ENCODE measurements at regions not wholly inside any gene's neighbourhood (a gene's known extent, or its start where the extent isn't known, plus 50 kb on each side); places are given as distances from the start of the nearest gene placed in this dataset.
A peak's percentile ranks its signal among the peaks of the same experiment; 100 is the strongest.

- Histone ChIP-seq H3K27me3 (no peaks in the 10 kb centered on the region), H3K27ac (no peak overlapping the region)
Measured at GRCh38 chr13:97140131-97140530, 82.0 kb upstream of the MBNL2 start.

GRCh38 chr13:97140611-97141010 is 81.5 kb upstream of the MBNL2 start:
- H3K27ac ChIP-seq: peak overlapping the region in 1 of 2 donors; percentile 57
- ATAC-seq: no peak
- TF ChIP-seq CTCF (IDR thresholded peaks at IDR 0.05): no peak

More at GRCh38 chr13:97140131-97140530, 82.0 kb upstream of the MBNL2 start:
- no peak for DNase-seq
- no peaks in the 10 kb centered on the region for H3K36me3 ChIP-seq
- no peaks in the 10 kb centered on the region for H3K9me3 ChIP-seq
- no peak for TF ChIP-seq CTCF (IDR thresholded peaks at IDR 0.05)
- intact Hi-C loops (cut with DNase I): no loop called here
- ATAC-seq: no peak
- no peak overlapping the region for H3K4me3 ChIP-seq
- H3K4me1 ChIP-seq: peaks cover 8 to 17% of the 10 kb centered on the region in 2 donors

GRCh38 chr13:97141097-97141496 is 81.0 kb upstream of the MBNL2 start:
- Histone ChIP-seq H3K36me3 (no peaks in the 10 kb centered on the region), H3K4me1 (peaks cover 8 to 17% of the 10 kb centered on the region in 2 donors)
- intact Hi-C loops (cut with DNase I): no loop called here

More at GRCh38 chr13:97140611-97141010, 81.5 kb upstream of the MBNL2 start:
- intact Hi-C loops (cut with DNase I): no loop called here
- Histone ChIP-seq H3K9me3 (no peaks in the 10 kb centered on the region), H3K4me3 (no peak overlapping the region), H3K36me3 (no peaks in the 10 kb centered on the region), H3K4me1 (peaks cover 8 to 17% of the 10 kb centered on the region in 2 donors), H3K27me3 (no peaks in the 10 kb centered on the region)
- DNase-seq: no peak

GRCh38 chr13:97141564-97142005 is 80.5 kb upstream of the MBNL2 start:
- DNase-seq (peak in 1 of 4 donors; percentile 62), ATAC-seq (peak; percentile 99)
- intact Hi-C loops (cut with DNase I): no loop called here
- no peak overlapping the region for H3K4me3 ChIP-seq
- H3K36me3 ChIP-seq: no peaks in the 10 kb centered on the region
- TF ChIP-seq CTCF (IDR thresholded peaks at IDR 0.05): no peak
- H3K27me3 ChIP-seq: no peaks in the 10 kb centered on the region
- H3K9me3 ChIP-seq: no peaks in the 10 kb centered on the region
- peaks cover 8 to 17% of the 10 kb centered on the region in 2 donors for H3K4me1 ChIP-seq
- peak overlapping the region; percentile 41 to 57 for H3K27ac ChIP-seq

More at GRCh38 chr13:97141097-97141496, 81.0 kb upstream of the MBNL2 start:
- no peak for ATAC-seq
- no peak for DNase-seq
- TF ChIP-seq CTCF (IDR thresholded peaks at IDR 0.05): no peak
- no peaks in the 10 kb centered on the region for H3K9me3 ChIP-seq
- no peaks in the 10 kb centered on the region for H3K27me3 ChIP-seq
- H3K4me3 ChIP-seq: no peak overlapping the region
- peak overlapping the region; percentile 41 to 57 for H3K27ac ChIP-seq

- ATAC-seq: peak; percentile 8
- no peaks in the 10 kb centered on the region for H3K9me3 ChIP-seq
- H3K36me3 ChIP-seq: no peaks in the 10 kb centered on the region
- no peak for TF ChIP-seq CTCF (IDR thresholded peaks at IDR 0.05)
- peak overlapping the region in 1 of 2 donors; percentile 37 for H3K27ac ChIP-seq
- H3K4me1 ChIP-seq: peaks cover 8 to 17% of the 10 kb centered on the region in 2 donors
- peak overlapping the region in 1 of 2 donors; percentile 8 for H3K4me3 ChIP-seq
- no peak for DNase-seq
- no peaks in the 10 kb centered on the region for H3K27me3 ChIP-seq
- intact Hi-C loops (cut with DNase I): no loop called here
Measured at GRCh38 chr13:97142452-97142851, 79.7 kb upstream of the MBNL2 start.

Data from left lung (tissue), 4 donors.